HG03460 (cell line): ENCODE measurements at regions not wholly inside any gene's neighbourhood (a gene's known extent, or its start where the extent isn't known, plus 50 kb on each side); places are given as distances from the start of the nearest gene placed in this dataset.

Experiments
- ATAC-seq: cut with Tn5 transposase; IDR thresholded peaks from one replicate; pipeline ENCODE4 v1.9.1; 2021; ENCODE audit not compliant: unreplicated experiment

- ATAC-seq, result no peak
Observed at GRCh38 chr4:115965588-115965987, 852.2 kb upstream of the NDST4 start.

DNA sequence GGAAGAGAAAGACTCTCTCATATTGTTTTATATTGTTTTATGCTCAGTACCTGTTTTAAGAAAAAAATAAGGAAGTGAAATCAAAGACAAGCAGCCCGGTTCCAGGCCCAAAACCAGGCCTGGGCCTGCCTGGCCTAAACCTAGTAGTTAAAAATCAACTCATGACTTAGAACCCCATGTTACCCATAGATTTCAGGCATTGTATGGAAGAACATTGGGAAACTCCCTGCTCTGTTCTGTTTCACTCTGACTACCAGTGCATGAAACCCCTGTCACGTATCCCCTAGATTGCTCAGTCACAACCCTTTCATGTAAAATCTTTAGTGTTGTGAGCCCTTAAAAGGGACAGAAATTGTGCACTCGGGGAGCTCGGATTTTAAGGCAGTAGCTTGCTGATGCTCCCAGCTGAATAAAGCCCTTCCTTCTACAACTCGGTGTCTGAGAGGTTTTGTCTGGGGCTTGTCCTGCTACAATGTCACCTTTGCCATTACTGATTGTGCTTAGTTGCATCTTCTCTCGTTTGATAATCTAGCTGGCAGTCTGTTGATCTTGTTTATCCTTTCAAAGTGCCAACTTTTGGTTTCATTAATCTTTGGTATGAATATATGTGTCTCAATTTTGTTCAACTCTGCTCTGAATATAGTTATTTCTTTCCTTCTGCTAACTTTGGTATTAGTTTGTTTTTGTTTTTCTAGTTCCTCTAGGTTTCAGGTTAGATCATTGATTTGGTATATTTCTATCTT lies 842.8 kb upstream of the NDST4 start:
- ATAC-seq, result peak; percentile 48

- ATAC-seq, result no peak
Observed at GRCh38 chr4:115950806-115951205, 837.4 kb upstream of the NDST4 start.

GRCh38 chr4:115949974-115950743 lies 836.7 kb upstream of the NDST4 start:
- ATAC-seq, result peak; percentile 82

- ATAC-seq, result no peak
Observed at GRCh38 chr4:115945026-115945425, 831.6 kb upstream of the NDST4 start.

- ATAC-seq, result no peak
Observed at GRCh38 chr4:115944146-115944905, 830.9 kb upstream of the NDST4 start.

DNA sequence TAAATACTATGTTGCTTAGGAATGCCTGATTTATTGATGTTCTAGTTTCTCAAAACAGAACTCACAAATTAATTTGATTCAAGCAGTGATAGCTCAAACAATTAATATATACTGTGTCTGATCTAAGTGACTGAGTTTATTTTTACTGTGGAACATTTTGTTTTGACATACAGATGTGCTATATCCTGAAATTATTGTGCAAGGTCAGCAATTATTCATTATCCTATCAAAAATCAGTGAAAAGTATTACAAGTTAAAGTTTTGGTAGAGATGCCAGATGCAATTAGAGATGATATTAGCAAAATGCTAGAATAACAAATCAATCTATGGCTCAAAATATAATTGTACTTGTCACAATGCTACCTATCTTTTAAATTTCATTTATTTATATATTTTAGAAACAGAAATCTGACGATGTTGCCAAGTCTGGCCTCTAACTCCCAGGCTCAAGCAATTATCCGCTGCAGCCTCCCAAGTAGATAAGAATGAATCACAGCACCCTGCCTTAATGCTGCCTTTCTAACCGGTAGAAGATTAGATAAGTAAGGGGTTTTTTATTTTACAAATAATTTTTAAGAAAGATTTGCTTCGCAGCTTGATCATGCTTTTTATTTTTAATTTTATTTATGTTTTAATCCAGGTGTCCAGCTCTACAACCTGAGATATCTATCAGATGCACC lies 825.5 kb upstream of the NDST4 start:
- no peak for ATAC-seq

DNA sequence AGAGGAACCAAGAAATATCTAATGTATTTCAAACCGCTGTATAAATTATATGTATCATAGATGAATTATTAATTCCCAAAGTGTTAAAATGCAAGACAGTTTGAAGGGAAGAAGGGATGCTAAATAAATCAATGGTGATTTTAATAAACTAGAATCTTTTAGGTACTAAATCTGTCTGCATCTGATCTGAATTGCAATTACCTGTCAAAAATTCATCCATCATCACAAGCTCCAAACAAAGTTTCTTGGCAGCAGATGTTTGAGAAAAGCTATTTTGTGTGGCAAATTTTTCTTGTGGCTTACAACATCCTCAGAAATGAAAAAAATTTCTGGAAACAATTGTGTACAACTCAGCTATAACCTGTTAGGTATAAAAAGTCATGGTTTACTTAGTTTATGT lies 816.0 kb upstream of the NDST4 start:
- ATAC-seq, result no peak

DNA sequence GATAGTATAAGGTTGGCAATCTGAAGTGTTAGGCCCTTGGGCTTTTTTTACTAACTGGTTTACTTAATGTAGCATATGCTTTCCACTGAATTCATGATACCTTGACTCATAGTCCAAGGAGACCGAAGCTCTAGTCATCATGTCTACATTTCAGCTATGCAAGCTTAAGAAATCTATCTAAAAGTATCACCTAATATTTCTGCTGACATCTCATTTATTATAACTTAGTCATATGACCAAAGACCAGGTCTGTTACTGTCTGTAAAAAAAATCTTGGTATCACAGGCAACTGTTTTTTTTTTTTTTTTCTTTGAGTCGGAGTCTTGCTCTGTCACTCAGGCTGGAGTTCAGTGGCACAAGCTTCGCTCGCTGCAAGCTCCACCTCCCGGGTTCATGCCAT lies 814.0 kb upstream of the NDST4 start:
- no peak for ATAC-seq

DNA sequence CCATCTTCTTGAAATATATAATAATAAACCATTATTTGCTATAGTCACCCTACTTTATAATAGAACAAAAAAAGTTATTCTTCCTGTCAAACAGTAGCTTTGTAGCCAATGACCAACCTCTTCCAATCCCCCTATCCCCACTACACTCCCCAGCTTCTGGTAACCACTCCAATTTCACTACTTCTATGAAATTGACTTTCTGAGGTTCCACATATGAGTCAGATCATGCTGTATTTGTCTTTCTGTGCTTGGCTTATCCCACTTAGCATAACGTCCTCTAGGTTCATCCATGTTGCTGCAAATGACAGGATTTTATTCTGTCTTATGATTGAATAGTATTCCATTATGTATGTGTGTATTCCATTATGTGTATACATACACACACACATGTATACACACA lies 809.7 kb upstream of the NDST4 start:
- ATAC-seq, result no peak

GRCh38 chr4:115920637-115921036 lies 807.2 kb upstream of the NDST4 start:
- no peak for ATAC-seq

- ATAC-seq, result no peak
Observed at GRCh38 chr4:115918149-115918548, 804.7 kb upstream of the NDST4 start.

GRCh38 chr4:115906428-115906827 lies 793.0 kb upstream of the NDST4 start:
- ATAC-seq, result no peak

- ATAC-seq, result no peak
Observed at GRCh38 chr4:115883847-115884246, 770.4 kb upstream of the NDST4 start.

GRCh38 chr4:115883231-115883630 lies 769.8 kb upstream of the NDST4 start:
- ATAC-seq, result no peak

DNA sequence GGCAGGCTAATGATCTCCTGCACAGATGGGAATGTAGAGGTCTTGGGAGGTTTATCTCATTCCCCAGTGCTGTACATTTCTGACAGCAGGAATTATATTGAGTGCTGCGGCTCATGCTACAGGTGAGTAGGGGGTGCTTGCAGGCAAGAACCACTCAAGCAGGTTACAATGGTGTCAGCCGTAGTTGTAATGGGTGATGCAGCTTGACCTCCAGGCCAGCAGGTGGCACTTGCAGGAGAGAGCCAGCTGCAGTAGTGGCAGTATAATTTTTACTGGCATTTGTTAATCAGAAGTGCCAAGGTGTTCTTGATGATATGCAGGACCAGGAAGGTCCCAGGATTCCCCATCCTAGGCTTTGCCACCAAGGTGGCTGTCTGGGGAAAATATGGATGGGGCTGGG lies 759.6 kb upstream of the NDST4 start:
- no peak for ATAC-seq

DNA sequence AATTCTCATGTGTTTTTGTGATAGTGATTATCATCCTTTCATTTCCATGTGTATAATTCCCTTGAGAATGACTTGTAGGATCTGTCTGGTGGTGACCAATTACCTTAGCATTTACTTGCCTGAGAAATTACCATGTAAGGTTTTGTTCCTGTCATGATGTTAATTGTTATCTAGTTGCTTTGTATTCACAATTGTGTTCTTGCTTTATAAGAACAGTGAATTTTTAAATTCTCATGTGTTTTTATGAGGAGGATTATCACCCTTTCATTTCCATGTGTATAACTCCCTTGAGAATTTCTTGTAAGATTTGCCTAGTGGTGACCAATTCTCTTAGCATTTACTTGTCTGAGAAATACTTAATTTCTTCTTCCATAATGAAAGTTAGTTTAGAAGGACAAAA lies 758.2 kb upstream of the NDST4 start:
- no peak for ATAC-seq

- no peak for ATAC-seq
Observed at GRCh38 chr4:115866364-115866896, 753.0 kb upstream of the NDST4 start.

- ATAC-seq, result no peak
Observed at GRCh38 chr4:115865736-115866135, 752.3 kb upstream of the NDST4 start.

DNA sequence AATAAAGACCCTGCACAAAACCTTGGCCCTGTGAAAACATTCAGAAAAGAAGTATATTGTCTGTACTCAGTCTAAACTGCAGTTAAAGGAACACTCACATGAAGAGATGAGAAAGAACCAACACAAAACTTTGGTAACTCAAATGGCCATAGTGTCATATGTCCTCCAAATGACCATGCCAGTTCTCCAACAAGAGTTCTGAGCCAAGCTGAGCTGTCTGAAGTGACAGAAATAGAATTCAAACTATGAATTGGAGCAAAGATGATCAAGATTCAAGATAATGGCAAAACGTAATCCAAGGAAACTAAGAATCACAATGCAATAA lies 739.3 kb upstream of the NDST4 start:
- ATAC-seq, result no peak
